GM06990 (cell line): ENCODE measurements at regions not wholly inside any gene's neighbourhood (a gene's known extent, or its start where the extent isn't known, plus 50 kb on each side); places are given as distances from the start of the nearest gene placed in this dataset.

Experiments
- DNase-seq: peaks from one replicate; pipeline ENCODE4 v3.0.0-alpha.2; 2011; ENCODE audit not compliant: insufficient read length; ENCODE audit errors: extremely low read depth
- H3K27me3 ChIP-seq: replicated peaks from 2 replicates; pipeline ENCODE4 v1.6.0; 2011; ENCODE audit warnings: low read length; ENCODE audit not compliant: control insufficient read depth, insufficient read depth
- H3K36me3 ChIP-seq: 2 replicates; pipeline ENCODE4 v1.5.1; 2011; ENCODE audit warnings: low read length; ENCODE audit not compliant: control insufficient read depth, insufficient read depth
- H3K4me3 ChIP-seq: replicated peaks from 2 replicates; pipeline ENCODE4 v1.5.1; 2011; ENCODE audit warnings: low read depth, mild to moderate bottlenecking, control low read depth, low read length
- TF ChIP-seq, protein P1 (sequence below): IDR thresholded peaks from 2 replicates; pipeline ENCODE4 v1.5.1; 2011; ENCODE audit warnings: low read length, control low read depth, mild to moderate bottlenecking, inconsistent platforms; ENCODE audit not compliant: insufficient read depth, poor library complexity, severe bottlenecking

DNA sequence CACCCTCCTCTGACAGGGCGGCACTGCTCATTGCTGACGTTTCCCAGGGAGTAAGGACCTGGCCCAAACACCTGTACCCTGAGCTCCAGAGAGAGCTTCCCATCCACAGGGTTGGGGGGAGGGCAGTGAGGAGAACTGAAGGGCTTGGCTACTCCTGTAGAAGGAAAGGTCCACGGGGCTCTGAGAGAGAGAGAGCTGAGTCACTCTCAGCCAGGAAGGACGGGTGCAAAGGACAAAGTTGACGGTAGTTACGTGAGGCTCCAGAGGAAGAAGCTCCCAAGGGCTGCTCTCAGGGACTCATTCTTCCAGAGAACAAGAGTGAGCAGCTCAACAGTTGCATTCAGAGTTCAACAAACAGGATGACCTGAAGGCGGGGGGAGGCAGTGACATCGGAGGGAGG lies 852.5 kb downstream of the GALR1 start:
- no peak for DNase-seq
- no peaks in the 10 kb centered on the region for H3K27me3 ChIP-seq
- TF ChIP-seq, protein P1, sequence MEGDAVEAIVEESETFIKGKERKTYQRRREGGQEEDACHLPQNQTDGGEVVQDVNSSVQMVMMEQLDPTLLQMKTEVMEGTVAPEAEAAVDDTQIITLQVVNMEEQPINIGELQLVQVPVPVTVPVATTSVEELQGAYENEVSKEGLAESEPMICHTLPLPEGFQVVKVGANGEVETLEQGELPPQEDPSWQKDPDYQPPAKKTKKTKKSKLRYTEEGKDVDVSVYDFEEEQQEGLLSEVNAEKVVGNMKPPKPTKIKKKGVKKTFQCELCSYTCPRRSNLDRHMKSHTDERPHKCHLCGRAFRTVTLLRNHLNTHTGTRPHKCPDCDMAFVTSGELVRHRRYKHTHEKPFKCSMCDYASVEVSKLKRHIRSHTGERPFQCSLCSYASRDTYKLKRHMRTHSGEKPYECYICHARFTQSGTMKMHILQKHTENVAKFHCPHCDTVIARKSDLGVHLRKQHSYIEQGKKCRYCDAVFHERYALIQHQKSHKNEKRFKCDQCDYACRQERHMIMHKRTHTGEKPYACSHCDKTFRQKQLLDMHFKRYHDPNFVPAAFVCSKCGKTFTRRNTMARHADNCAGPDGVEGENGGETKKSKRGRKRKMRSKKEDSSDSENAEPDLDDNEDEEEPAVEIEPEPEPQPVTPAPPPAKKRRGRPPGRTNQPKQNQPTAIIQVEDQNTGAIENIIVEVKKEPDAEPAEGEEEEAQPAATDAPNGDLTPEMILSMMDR = no peak
- no peaks in the 10 kb centered on the region for H3K36me3 ChIP-seq
- H3K4me3 ChIP-seq = no peak overlapping the region

DNA sequence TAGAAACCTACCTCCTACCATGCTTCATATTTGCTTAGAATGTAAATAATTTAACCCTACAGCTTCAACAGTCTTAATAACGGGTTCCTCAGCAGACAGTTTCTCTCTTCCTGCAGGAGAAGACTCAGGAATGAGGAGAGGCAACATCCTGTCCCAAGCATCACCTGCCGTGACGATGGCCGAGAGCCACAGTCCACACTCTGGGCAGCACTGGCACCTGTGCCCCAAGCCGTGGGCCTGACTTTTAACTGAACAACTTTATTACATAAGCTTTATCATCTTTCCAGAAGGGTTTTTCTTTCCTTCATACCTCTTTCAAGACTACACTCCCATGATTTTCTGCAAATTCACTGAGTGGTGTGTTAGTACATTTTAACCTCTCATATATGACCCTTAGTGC lies 856.0 kb downstream of the GALR1 start:
- DNase-seq = no peak
- TF ChIP-seq, protein P1 = no peak
- no peaks in the 10 kb centered on the region for H3K27me3 ChIP-seq
- no peak overlapping the region for H3K4me3 ChIP-seq
- no peaks in the 10 kb centered on the region for H3K36me3 ChIP-seq

DNA sequence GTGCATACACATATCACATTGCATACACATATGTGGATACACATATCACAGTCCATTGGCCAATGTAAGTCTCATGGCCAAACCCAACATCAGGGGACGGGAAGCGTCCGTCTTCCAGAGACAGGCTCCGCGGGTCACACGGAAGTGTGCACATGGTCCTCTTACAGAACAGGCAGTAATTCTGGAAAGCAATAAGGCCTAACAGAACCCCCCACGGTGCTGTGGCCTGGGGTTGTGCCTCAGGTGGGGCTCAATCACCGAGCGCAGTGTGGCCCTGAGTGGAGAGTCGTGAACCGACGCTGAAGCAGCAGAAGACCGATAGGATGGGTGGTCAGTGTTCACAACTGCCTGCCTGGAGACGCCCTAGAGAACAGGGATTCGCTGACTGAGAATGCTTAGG lies 857.3 kb downstream of the GALR1 start:
- Histone ChIP-seq H3K4me3 (no peak overlapping the region), H3K27me3 (no peaks in the 10 kb centered on the region), H3K36me3 (no peaks in the 10 kb centered on the region)
- TF ChIP-seq, protein P1 = no peak
- no peak for DNase-seq

DNA sequence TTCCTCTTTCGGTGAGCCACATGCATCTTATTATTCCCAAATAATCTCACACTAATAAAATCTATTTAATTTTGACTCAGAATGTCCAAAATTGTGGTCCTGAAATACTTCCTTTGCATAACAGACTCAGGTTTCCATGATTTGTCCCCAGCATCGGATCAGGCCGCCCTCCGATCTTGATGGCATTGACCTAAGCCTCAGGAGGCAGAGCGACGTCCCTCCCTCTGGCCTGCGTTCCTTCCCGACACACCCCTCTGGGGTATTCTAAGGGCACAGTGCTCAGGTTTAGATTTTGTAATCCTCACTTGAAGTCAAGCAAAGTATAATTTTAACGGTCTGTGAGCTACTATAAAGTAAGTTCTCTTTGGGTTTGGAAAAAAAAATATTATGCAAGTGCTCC lies 857.7 kb downstream of the GALR1 start:
- no peaks in the 10 kb centered on the region for H3K36me3 ChIP-seq
- TF ChIP-seq, protein P1 = no peak
- H3K27me3 ChIP-seq = no peaks in the 10 kb centered on the region
- no peak for DNase-seq
- no peak overlapping the region for H3K4me3 ChIP-seq

DNA sequence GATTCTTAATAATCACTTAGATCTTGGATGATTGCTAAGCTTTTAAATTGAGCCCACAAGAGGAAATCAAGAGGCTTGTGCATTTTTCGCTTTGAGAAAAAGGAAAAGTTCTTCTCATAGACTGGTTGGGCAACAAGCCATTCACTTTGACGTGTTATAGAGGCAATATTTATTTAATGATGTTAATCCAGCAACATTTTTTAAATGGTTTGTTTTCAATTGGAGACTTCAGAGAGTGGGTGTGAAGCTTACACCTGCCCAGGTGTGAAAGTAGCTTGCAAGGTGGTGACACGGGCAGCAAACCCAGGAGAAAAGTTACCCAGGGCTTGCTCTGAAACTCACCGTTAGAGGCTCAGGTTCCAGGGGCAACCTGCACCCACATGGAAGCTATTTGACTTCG lies 858.9 kb downstream of the GALR1 start:
- DNase-seq = no peak
- Histone ChIP-seq H3K4me3 (no peak overlapping the region), H3K27me3 (no peaks in the 10 kb centered on the region), H3K36me3 (no peaks in the 10 kb centered on the region)
- TF ChIP-seq, protein P1 = no peak
